KMS-11 (cell line): ENCODE measurements at regions not wholly inside any gene's neighbourhood (a gene's known extent, or its start where the extent isn't known, plus 50 kb on each side); places are given as distances from the start of the nearest gene placed in this dataset.

Experiments used
- H2AFZ ChIP-seq: fragments of 200-600 bp; sonication (generic); 2 replicates; pipeline ENCODE4 v1.6.1; 2016; ENCODE audit warnings: antibody characterized with exemption, mixed run types, low read depth
- H3K27ac ChIP-seq: fragments of 200-600 bp; sonication (generic); 2 replicates; pipeline ENCODE4 v1.6.1; 2016; ENCODE audit warnings: mild to moderate bottlenecking, mixed run types
- H3K27me3 ChIP-seq: fragments of 200-600 bp; sonication (generic); 2 replicates; pipeline ENCODE4 v1.6.1; 2017; ENCODE audit warnings: mild to moderate bottlenecking, low read depth, mixed run types, moderate library complexity; ENCODE audit not compliant: insufficient read depth
- H3K36me3 ChIP-seq: fragments of 200-600 bp; sonication (generic); 2 replicates; pipeline ENCODE4 v1.6.1; 2017; ENCODE audit warnings: mild to moderate bottlenecking, mixed run types; ENCODE audit not compliant: insufficient read depth
- H3K4me1 ChIP-seq: fragments of 200-600 bp; sonication (generic); 2 replicates; pipeline ENCODE4 v1.6.1; 2016; ENCODE audit warnings: mild to moderate bottlenecking, low read depth, mixed run types; ENCODE audit not compliant: poor library complexity, severe bottlenecking
- H3K4me2 ChIP-seq: fragments of 200-600 bp; sonication (generic); 2 replicates; pipeline ENCODE4 v1.7.0; 2016; ENCODE audit warnings: mild to moderate bottlenecking, mixed run types
- H3K4me3 ChIP-seq: fragments of 200-600 bp; sonication (generic); IDR thresholded peaks from 2 replicates; pipeline ENCODE4 v1.6.1; 2017; ENCODE audit warnings: low read depth, low read length, mixed read lengths; ENCODE audit not compliant: insufficient read depth
- H3K79me2 ChIP-seq: fragments of 200-600 bp; sonication (generic); 2 replicates; pipeline ENCODE4 v1.6.1; 2016; ENCODE audit warnings: low read depth, mixed run types; ENCODE audit not compliant: insufficient read depth
- H3K9ac ChIP-seq: fragments of 200-600 bp; sonication (generic); 2 replicates; pipeline ENCODE4 v1.6.1; 2016; ENCODE audit warnings: mild to moderate bottlenecking, mixed run types
- H4K20me1 ChIP-seq: fragments of 200-600 bp; sonication (generic); 2 replicates; pipeline ENCODE4 v1.6.1; 2016; ENCODE audit warnings: mild to moderate bottlenecking, mixed run types; ENCODE audit not compliant: insufficient read depth
- CTCF ChIP-seq: fragments of 200-600 bp; sonication (generic); conservative IDR thresholded peaks from 2 replicates; pipeline ENCODE4 v1.6.1; 2017; ENCODE audit warnings: low read depth, mild to moderate bottlenecking, antibody characterized with exemption, low read length, moderate library complexity, mixed read lengths

- H3K9ac ChIP-seq = no peak overlapping the region
These were observed 237.0 kb downstream of the SYK start for GRCh38 chr9:91038483-91039124.

GRCh38 chr9:91039125-91039834 lies 237.7 kb downstream of the SYK start:
- Histone ChIP-seq H3K4me2 (no peak overlapping the region), H4K20me1 (no peaks in the 10 kb centered on the region), H3K27ac (no peak overlapping the region), H3K36me3 (no peaks in the 10 kb centered on the region), H3K79me2 (no peaks in the 10 kb centered on the region), H3K4me3 (no peak overlapping the region), H2AFZ (no peak overlapping the region), H3K4me1 (peaks cover 26% of the 10 kb centered on the region), H3K27me3 (no peaks in the 10 kb centered on the region), H3K9ac (no peak overlapping the region)
- TF ChIP-seq CTCF = no peak

More at GRCh38 chr9:91038483-91039124, 237.0 kb downstream of the SYK start:
- no peak overlapping the region for H3K4me3 ChIP-seq
- H3K4me1 ChIP-seq = peaks cover 32% of the 10 kb centered on the region
- H3K27me3 ChIP-seq = no peaks in the 10 kb centered on the region
- H4K20me1 ChIP-seq = no peaks in the 10 kb centered on the region
- no peaks in the 10 kb centered on the region for H3K79me2 ChIP-seq
- H3K36me3 ChIP-seq = no peaks in the 10 kb centered on the region
- no peak overlapping the region for H3K4me2 ChIP-seq
- TF ChIP-seq CTCF = no peak
- no peak overlapping the region for H2AFZ ChIP-seq
- no peak overlapping the region for H3K27ac ChIP-seq

GRCh38 chr9:91039835-91040140 lies 238.2 kb downstream of the SYK start:
- Histone ChIP-seq H3K4me3 (no peak overlapping the region), H4K20me1 (no peaks in the 10 kb centered on the region), H3K9ac (no peak overlapping the region), H2AFZ (no peak overlapping the region), H3K4me2 (no peak overlapping the region), H3K36me3 (no peaks in the 10 kb centered on the region), H3K27me3 (no peaks in the 10 kb centered on the region), H3K4me1 (peaks cover 21% of the 10 kb centered on the region), H3K27ac (no peak overlapping the region), H3K79me2 (no peaks in the 10 kb centered on the region)
- no peak for TF ChIP-seq CTCF

- TF ChIP-seq CTCF = no peak
- peaks cover 13% of the 10 kb centered on the region for H3K4me1 ChIP-seq
- H3K27ac ChIP-seq = no peak overlapping the region
- no peaks in the 10 kb centered on the region for H3K79me2 ChIP-seq
- H4K20me1 ChIP-seq = no peaks in the 10 kb centered on the region
- no peak overlapping the region for H2AFZ ChIP-seq
- H3K36me3 ChIP-seq = no peaks in the 10 kb centered on the region
- H3K4me3 ChIP-seq = no peak overlapping the region
- no peak overlapping the region for H3K4me2 ChIP-seq
- H3K27me3 ChIP-seq = no peaks in the 10 kb centered on the region
- no peak overlapping the region for H3K9ac ChIP-seq
These were observed 239.0 kb downstream of the SYK start for GRCh38 chr9:91040371-91041215.
